Mesendoderm (in vitro differentiated cells): ENCODE measurements at regions not wholly inside any gene's neighbourhood (a gene's known extent, or its start where the extent isn't known, plus 50 kb on each side); places are given as distances from the start of the nearest gene placed in this dataset.

Source experiments
- DNase-seq: peaks from one replicate; pipeline ENCODE4 v3.0.0; 2013
- H2AK5ac ChIP-seq: 2 replicates; pipeline ENCODE4 v1.6.1; 2013; ENCODE audit warnings: low read length, inconsistent platforms
- H2BK120ac ChIP-seq: 2 replicates; pipeline ENCODE4 v1.6.1; 2013; ENCODE audit warnings: low read depth, mild to moderate bottlenecking, low read length, moderate library complexity, mixed read lengths
- H2BK15ac ChIP-seq: replicated peaks from 2 replicates; pipeline ENCODE4 v1.6.1; 2013; ENCODE audit warnings: low read depth, mild to moderate bottlenecking, moderate library complexity
- H2BK5ac ChIP-seq: 2 replicates; pipeline ENCODE4 v1.6.1; 2013; ENCODE audit warnings: low read length, inconsistent platforms
- H3K18ac ChIP-seq: 2 replicates; pipeline ENCODE4 v1.6.1; 2013; ENCODE audit warnings: mild to moderate bottlenecking, low read length, mixed read lengths
- H3K23ac ChIP-seq: one replicate; pipeline ENCODE4 v1.6.1; 2013; ENCODE audit warnings: low read length
- H3K27ac ChIP-seq: 2 replicates; pipeline ENCODE4 v1.5.1; 2013; ENCODE audit warnings: low read depth, mild to moderate bottlenecking, inconsistent platforms, low read length, moderate library complexity
- H3K27me3 ChIP-seq: 2 replicates; pipeline ENCODE4 v1.6.1; 2013; ENCODE audit warnings: low read length, control low read depth, mild to moderate bottlenecking, inconsistent platforms; ENCODE audit not compliant: insufficient read depth, poor library complexity
- H3K36me3 ChIP-seq: 2 replicates; pipeline ENCODE4 v1.6.1; 2013; ENCODE audit warnings: low read length, inconsistent platforms; ENCODE audit not compliant: control insufficient read depth, insufficient read depth
- H3K4ac ChIP-seq: one replicate; pipeline ENCODE4 v1.6.1; 2013; ENCODE audit warnings: low read depth, mild to moderate bottlenecking, low read length, moderate library complexity
- H3K4me1 ChIP-seq: 2 replicates; pipeline ENCODE4 v1.6.1; 2013; ENCODE audit warnings: low read depth, low read length, inconsistent platforms; ENCODE audit not compliant: control insufficient read depth
- H3K4me2 ChIP-seq: 2 replicates; pipeline ENCODE4 v1.6.1; 2013; ENCODE audit warnings: low read length
- H3K4me3 ChIP-seq: 2 replicates; pipeline ENCODE4 v1.5.1; 2013; ENCODE audit warnings: mild to moderate bottlenecking, low read length
- H3K56ac ChIP-seq: one replicate; pipeline ENCODE4 v1.6.1; 2013; ENCODE audit warnings: low read length
- H3K79me1 ChIP-seq: 2 replicates; pipeline ENCODE4 v1.6.1; 2013; ENCODE audit warnings: low read length, inconsistent platforms
- H3K79me2 ChIP-seq: 2 replicates; pipeline ENCODE4 v1.6.1; 2013; ENCODE audit warnings: mild to moderate bottlenecking, low read length; ENCODE audit not compliant: control insufficient read depth, insufficient read depth
- H3K9ac ChIP-seq: 2 replicates; pipeline ENCODE4 v1.6.1; 2013; ENCODE audit warnings: low read length, inconsistent platforms
- H4K5ac ChIP-seq: one replicate; pipeline ENCODE4 v1.6.1; 2013; ENCODE audit warnings: low read length
- H4K8ac ChIP-seq: one replicate; pipeline ENCODE4 v1.6.1; 2013; ENCODE audit warnings: low read depth, mild to moderate bottlenecking, control low read depth, low read length, moderate library complexity
- WGBS: extraction: QIAGEN DNeasy Blood & Tissue Kit; methylation state at CpG from one replicate; pipeline ENCODE4 v1.1.7; 2013; ENCODE audit warnings: low lambda C conversion rate, missing lambda C conversion rate; ENCODE audit not compliant: insufficient coverage; ENCODE audit errors: extremely low coverage; 5-methylcytosine and 5-hydroxymethylcytosine counted together

DNA sequence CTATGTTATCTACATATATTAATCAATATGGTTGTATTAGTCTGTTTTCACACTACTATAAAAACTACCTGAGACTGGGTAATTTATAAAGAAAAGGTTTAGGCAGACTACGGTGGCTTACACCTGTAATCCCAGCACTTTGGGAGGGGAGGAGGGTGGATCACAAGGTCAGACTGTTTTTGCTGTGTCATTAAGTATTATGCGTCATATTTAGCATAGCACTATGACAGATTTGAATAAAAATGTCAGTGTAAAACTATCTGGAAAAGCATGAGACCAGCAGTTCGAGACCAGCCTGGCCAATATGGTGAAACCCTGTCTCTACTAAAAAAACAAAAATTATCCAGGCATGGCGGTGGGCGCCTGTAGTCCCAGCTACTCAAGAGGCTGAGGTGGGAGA lies 209.7 kb upstream of the ARHGAP24 start:
- H2AK5ac ChIP-seq, result no peak overlapping the region
- H2BK5ac ChIP-seq, result no peak overlapping the region
- H3K23ac ChIP-seq, result no peak overlapping the region
- H3K36me3 ChIP-seq, result no peaks in the 10 kb centered on the region
- no peak overlapping the region for H3K27ac ChIP-seq
- H4K5ac ChIP-seq, result no peak overlapping the region
- no peak overlapping the region for H3K18ac ChIP-seq
- H3K56ac ChIP-seq, result no peak overlapping the region
- DNase-seq, result no peak
- no peak overlapping the region for H2BK120ac ChIP-seq
- no peak overlapping the region for H3K4ac ChIP-seq
- H2BK15ac ChIP-seq, result no peak overlapping the region
- H3K9ac ChIP-seq, result no peak overlapping the region
- H3K27me3 ChIP-seq, result no peaks in the 10 kb centered on the region
- H3K4me1 ChIP-seq, result no peaks in the 10 kb centered on the region
- WGBS, result no CpG with 5 or more reads among the region's 5 CpGs
- H3K79me1 ChIP-seq, result no peaks in the 10 kb centered on the region
- no peaks in the 10 kb centered on the region for H3K79me2 ChIP-seq
- H4K8ac ChIP-seq, result no peak overlapping the region
- H3K4me3 ChIP-seq, result no peak overlapping the region
- H3K4me2 ChIP-seq, result no peak overlapping the region

DNA sequence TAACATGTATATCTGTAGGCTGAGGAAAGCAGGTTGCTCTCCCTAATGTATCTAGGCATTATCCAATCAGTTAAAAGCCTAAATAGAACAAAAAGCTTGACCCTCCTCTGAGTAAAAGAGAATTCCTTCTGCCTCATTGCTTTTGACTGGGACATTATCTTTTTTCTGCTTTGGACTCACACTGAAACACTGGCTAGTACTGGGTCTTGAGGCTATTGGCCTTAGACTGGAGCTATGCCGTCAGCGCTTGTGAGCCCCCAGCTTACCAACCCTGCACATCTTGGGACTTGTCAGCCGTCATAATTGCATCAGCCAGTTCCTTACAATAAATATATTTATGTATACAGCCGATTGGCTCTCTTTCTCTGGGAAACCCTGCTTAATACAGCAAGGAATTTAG lies 206.8 kb upstream of the ARHGAP24 start:
- no peak overlapping the region for H3K27ac ChIP-seq
- H4K5ac ChIP-seq, result no peak overlapping the region
- no peak overlapping the region for H3K4me2 ChIP-seq
- H3K4ac ChIP-seq, result no peak overlapping the region
- WGBS, result no CpG with 5 or more reads among the region's 4 CpGs
- H3K4me3 ChIP-seq, result no peak overlapping the region
- no peak overlapping the region for H3K18ac ChIP-seq
- H2BK5ac ChIP-seq, result no peak overlapping the region
- H3K4me1 ChIP-seq, result no peaks in the 10 kb centered on the region
- no peaks in the 10 kb centered on the region for H3K79me2 ChIP-seq
- H2BK120ac ChIP-seq, result no peak overlapping the region
- H2AK5ac ChIP-seq, result no peak overlapping the region
- no peaks in the 10 kb centered on the region for H3K36me3 ChIP-seq
- H4K8ac ChIP-seq, result no peak overlapping the region
- H3K56ac ChIP-seq, result no peak overlapping the region
- no peak overlapping the region for H2BK15ac ChIP-seq
- DNase-seq, result no peak
- no peaks in the 10 kb centered on the region for H3K79me1 ChIP-seq
- H3K23ac ChIP-seq, result no peak overlapping the region
- no peak overlapping the region for H3K9ac ChIP-seq
- H3K27me3 ChIP-seq, result no peaks in the 10 kb centered on the region

DNA sequence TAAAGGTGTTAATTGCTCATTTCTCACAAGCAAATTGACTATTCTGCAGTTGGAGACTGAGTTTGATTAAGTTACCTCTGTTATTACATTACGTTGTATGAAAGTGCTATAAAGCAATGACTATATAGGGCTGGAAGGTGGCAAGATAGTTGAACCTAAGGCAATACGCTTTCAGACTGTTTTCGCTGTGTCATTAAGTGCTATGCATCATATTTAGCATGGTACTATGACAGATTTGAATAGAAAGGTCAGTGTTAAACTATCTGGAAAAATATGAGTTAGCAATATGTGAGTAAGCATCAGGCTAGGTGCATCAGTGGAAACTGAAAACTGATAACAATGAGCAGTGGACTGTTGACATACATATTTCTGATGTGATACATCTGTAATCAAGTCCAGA lies 206.0 kb upstream of the ARHGAP24 start:
- Histone ChIP-seq H4K8ac (no peak overlapping the region), H2BK15ac (no peak overlapping the region), H3K27me3 (no peaks in the 10 kb centered on the region), H3K4me1 (no peaks in the 10 kb centered on the region), H3K36me3 (no peaks in the 10 kb centered on the region), H3K56ac (no peak overlapping the region), H3K23ac (no peak overlapping the region), H3K4me2 (no peak overlapping the region), H3K4ac (no peak overlapping the region), H2BK5ac (no peak overlapping the region), H3K4me3 (no peak overlapping the region), H4K5ac (no peak overlapping the region), H3K79me2 (no peaks in the 10 kb centered on the region), H3K18ac (no peak overlapping the region), H3K9ac (no peak overlapping the region), H3K27ac (no peak overlapping the region), H2AK5ac (no peak overlapping the region), H2BK120ac (no peak overlapping the region), H3K79me1 (no peaks in the 10 kb centered on the region)
- no peak for DNase-seq
- no CpG with 5 or more reads among the region's 3 CpGs for WGBS

DNA sequence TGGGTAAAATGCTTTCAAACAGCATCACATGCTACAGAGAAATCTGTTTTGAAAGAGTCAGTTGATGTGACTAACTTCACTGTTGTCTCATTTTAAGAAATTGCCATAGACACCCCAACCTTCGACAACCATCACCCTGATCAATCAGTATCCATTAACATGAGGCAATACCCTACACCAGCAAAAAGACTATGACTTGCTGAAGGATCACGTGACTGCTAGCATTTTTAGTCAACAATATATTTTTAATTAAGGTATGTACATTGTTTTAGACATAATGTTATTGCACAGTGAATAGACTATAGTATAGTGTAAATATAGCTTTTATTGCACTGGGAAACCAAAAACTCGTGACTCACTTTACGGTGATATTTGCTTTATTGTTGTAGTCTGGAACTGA lies 200.0 kb upstream of the ARHGAP24 start:
- no CpG with 5 or more reads among the region's 4 CpGs for WGBS
- Histone ChIP-seq H3K4me2 (no peak overlapping the region), H3K36me3 (no peaks in the 10 kb centered on the region), H3K27ac (no peak overlapping the region), H3K79me2 (no peaks in the 10 kb centered on the region), H4K5ac (no peak overlapping the region), H3K9ac (no peak overlapping the region), H3K56ac (no peak overlapping the region), H3K23ac (no peak overlapping the region), H4K8ac (no peak overlapping the region), H3K27me3 (no peaks in the 10 kb centered on the region), H2AK5ac (no peak overlapping the region), H2BK15ac (no peak overlapping the region), H3K79me1 (no peaks in the 10 kb centered on the region), H3K18ac (no peak overlapping the region), H3K4ac (no peak overlapping the region), H2BK120ac (no peak overlapping the region), H2BK5ac (no peak overlapping the region), H3K4me3 (no peak overlapping the region), H3K4me1 (no peaks in the 10 kb centered on the region)
- no peak for DNase-seq

DNA sequence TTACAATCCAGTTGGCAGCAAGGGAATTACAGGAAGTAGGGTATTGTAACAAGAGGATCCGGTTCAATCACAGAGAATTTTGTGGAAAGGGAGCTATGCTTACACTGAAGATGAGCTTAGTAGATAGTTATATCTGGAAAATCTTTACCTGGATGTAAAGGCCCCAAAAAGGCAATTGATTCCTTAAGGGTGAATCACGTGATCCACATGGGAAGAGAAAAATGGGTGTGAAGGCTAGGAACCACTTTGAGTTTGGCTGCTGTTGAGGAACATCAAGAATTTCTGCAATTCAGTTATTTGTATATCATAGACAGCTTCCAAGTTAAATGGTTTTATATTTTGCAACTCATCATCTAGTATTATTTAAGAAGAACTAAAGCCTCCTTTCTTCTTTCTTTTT lies 194.0 kb upstream of the ARHGAP24 start:
- no peaks in the 10 kb centered on the region for H3K79me1 ChIP-seq
- H3K36me3 ChIP-seq, result no peaks in the 10 kb centered on the region
- H3K27ac ChIP-seq, result no peak overlapping the region
- no peak overlapping the region for H4K5ac ChIP-seq
- H3K4ac ChIP-seq, result no peak overlapping the region
- H2AK5ac ChIP-seq, result no peak overlapping the region
- H2BK15ac ChIP-seq, result no peak overlapping the region
- H3K27me3 ChIP-seq, result no peaks in the 10 kb centered on the region
- no peak overlapping the region for H3K4me2 ChIP-seq
- no CpG with 5 or more reads among the region's 2 CpGs for WGBS
- no peak overlapping the region for H3K18ac ChIP-seq
- no peak overlapping the region for H3K56ac ChIP-seq
- H3K79me2 ChIP-seq, result no peaks in the 10 kb centered on the region
- H3K23ac ChIP-seq, result no peak overlapping the region
- no peak for DNase-seq
- H3K4me1 ChIP-seq, result no peaks in the 10 kb centered on the region
- no peak overlapping the region for H3K4me3 ChIP-seq
- H3K9ac ChIP-seq, result no peak overlapping the region
- H2BK120ac ChIP-seq, result no peak overlapping the region
- H4K8ac ChIP-seq, result no peak overlapping the region
- no peak overlapping the region for H2BK5ac ChIP-seq

DNA sequence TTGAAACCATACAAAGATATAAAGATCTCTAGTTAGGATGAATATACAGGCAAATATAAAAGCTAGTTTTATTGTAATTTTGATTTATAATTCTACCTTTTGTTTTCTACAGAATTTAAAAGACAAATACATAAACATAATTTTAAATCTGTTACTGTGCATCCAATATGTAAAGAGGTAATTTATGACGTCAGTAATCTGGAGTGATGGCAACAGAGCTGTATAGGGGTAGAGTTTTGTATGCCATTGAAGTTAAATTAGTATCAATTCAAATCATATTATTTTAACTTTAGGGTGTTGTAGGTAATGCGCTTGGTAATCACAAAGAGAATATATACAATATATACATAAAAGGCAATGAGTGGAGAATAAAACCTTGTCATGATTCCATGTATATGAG lies 183.7 kb upstream of the ARHGAP24 start:
- H3K4me1 ChIP-seq, result no peaks in the 10 kb centered on the region
- no CpG with 5 or more reads among the region's 2 CpGs for WGBS
- H3K23ac ChIP-seq, result no peak overlapping the region
- H2BK5ac ChIP-seq, result no peak overlapping the region
- no peak for DNase-seq
- no peak overlapping the region for H3K4me2 ChIP-seq
- no peaks in the 10 kb centered on the region for H3K36me3 ChIP-seq
- no peak overlapping the region for H2BK15ac ChIP-seq
- no peaks in the 10 kb centered on the region for H3K27me3 ChIP-seq
- no peak overlapping the region for H3K56ac ChIP-seq
- H4K8ac ChIP-seq, result no peak overlapping the region
- no peak overlapping the region for H2BK120ac ChIP-seq
- H3K9ac ChIP-seq, result no peak overlapping the region
- no peak overlapping the region for H3K4me3 ChIP-seq
- no peak overlapping the region for H3K4ac ChIP-seq
- H4K5ac ChIP-seq, result no peak overlapping the region
- H2AK5ac ChIP-seq, result no peak overlapping the region
- H3K18ac ChIP-seq, result no peak overlapping the region
- no peaks in the 10 kb centered on the region for H3K79me2 ChIP-seq
- H3K27ac ChIP-seq, result no peak overlapping the region
- H3K79me1 ChIP-seq, result no peaks in the 10 kb centered on the region
